ENCODE measurements at regions not wholly inside any gene's neighbourhood (a gene's known extent, or its start where the extent isn't known, plus 50 kb on each side); places are given as distances from the start of the nearest gene placed in this dataset.

DNA sequence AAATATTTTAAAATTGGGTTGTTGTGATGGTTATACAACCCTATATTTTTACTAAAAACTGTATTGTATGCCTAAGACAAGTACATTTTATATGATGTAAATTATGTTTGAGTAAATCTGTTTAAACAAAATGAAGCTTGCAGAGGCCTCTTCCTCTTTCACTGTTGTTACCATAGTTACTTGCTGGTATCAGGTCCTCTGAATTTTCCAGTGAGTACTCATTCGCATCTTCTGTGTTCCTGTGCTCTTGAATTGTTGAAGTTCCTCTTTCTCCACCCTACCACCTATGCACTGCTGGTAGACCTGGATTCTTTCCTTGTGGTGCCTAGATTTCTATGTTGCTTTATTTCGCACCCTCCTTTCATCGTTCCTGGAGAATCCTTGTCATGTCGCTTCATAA, 938.5 kb upstream of the ACO1 start:
- no peak for DNase-seq (ENCODE audit: low read depth)
- H3K4me3 ChIP-seq (ENCODE audit: low read length) = no peak overlapping the region
- TF ChIP-seq, protein P1, sequence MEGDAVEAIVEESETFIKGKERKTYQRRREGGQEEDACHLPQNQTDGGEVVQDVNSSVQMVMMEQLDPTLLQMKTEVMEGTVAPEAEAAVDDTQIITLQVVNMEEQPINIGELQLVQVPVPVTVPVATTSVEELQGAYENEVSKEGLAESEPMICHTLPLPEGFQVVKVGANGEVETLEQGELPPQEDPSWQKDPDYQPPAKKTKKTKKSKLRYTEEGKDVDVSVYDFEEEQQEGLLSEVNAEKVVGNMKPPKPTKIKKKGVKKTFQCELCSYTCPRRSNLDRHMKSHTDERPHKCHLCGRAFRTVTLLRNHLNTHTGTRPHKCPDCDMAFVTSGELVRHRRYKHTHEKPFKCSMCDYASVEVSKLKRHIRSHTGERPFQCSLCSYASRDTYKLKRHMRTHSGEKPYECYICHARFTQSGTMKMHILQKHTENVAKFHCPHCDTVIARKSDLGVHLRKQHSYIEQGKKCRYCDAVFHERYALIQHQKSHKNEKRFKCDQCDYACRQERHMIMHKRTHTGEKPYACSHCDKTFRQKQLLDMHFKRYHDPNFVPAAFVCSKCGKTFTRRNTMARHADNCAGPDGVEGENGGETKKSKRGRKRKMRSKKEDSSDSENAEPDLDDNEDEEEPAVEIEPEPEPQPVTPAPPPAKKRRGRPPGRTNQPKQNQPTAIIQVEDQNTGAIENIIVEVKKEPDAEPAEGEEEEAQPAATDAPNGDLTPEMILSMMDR (conservative IDR thresholded peaks at IDR 0.05; ENCODE audit: low read length) = no peak

DNA sequence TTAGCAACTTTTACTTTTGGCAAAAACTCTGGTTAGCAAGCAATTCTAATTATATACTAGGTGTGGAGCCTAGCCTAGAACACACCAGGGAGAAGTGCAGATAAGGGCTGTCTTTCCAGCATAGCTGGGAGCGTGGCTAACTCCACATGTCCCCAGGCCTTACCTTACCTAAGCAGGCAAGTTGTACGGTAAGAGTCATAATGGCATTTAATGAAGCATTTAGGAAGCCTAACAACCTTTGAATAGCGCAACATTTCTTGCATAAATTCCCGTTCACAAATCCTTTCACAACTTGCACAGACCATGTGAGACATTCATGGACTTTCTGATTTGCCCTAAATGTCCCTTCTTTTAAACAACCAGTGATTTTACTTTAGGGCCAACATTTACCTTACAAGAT, 917.4 kb upstream of the ACO1 start:
- DNase-seq (ENCODE audit: low read depth) = no peak
- TF ChIP-seq, protein P1 (conservative IDR thresholded peaks at IDR 0.05; ENCODE audit: low read length) = no peak
- H3K4me3 ChIP-seq (ENCODE audit: low read length) = no peak overlapping the region

DNA sequence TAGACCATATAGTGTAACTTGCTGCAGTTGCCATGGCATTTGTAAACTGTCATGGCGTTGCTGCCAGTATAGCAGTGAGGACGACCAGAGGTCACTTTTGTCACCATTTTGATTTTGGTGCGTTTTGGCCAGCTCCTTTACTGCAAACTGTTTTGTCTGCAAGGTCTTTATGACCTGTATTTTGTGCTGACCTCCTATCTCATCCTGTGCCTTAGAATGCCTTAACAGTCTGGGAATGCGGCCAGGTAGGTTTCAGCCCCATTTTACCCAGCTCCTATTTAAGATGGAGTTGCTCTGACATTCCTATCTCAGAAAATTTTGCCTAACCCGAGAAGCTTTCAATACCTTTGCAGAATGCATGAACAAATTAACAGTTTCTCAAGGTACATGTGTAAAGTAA, 914.4 kb upstream of the ACO1 start:
- TF ChIP-seq, protein P1 (conservative IDR thresholded peaks at IDR 0.05; ENCODE audit: low read length) = no peak
- DNase-seq (ENCODE audit: low read depth) = no peak
- no peak overlapping the region for H3K4me3 ChIP-seq (ENCODE audit: low read length)

DNA sequence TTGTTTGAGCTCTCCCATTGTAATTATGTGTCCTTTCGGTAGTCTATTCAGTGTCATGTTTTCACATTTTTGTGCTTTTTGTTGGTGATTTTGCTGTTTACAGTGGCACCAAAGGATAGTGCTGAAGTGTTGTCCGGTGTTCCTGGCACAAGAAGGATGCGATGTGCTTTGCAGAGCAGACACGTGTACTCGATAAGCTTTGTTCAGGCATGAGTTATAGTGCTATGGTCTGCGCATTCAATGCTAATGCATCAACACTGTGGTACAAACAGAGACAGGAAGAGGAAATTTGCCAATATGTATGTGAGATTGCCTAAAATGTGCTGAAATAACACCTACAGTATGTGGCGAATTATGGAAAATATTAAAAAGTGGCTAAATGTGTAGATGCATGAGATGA, 913.4 kb upstream of the ACO1 start:
- H3K4me3 ChIP-seq (ENCODE audit: low read length) = no peak overlapping the region
- TF ChIP-seq, protein P1 (conservative IDR thresholded peaks at IDR 0.05; ENCODE audit: low read length) = no peak
- no peak for DNase-seq (ENCODE audit: low read depth)

DNA sequence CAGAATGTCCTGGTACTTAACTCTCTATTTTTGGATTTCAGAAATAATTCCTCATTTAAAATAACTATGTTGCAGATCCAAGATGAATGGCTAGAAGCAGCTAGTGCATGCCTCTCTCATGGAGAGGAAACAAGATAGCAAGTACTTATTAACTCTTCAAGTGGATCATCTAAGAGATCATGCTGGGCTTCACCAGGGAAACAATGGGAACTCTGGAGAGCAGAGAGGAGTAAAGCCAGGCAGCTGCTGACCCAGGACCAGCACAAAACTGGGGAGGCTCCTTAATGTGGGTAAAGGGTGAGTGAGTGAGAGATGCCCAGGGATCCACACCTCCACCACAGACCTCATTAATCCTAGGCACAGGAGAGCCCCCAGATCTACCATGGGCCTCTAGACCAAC, 897.8 kb upstream of the ACO1 start:
- TF ChIP-seq, protein P1 (conservative IDR thresholded peaks at IDR 0.05; ENCODE audit: low read length) = no peak
- no peak for DNase-seq (ENCODE audit: low read depth)
- no peak overlapping the region for H3K4me3 ChIP-seq (ENCODE audit: low read length)

DNA sequence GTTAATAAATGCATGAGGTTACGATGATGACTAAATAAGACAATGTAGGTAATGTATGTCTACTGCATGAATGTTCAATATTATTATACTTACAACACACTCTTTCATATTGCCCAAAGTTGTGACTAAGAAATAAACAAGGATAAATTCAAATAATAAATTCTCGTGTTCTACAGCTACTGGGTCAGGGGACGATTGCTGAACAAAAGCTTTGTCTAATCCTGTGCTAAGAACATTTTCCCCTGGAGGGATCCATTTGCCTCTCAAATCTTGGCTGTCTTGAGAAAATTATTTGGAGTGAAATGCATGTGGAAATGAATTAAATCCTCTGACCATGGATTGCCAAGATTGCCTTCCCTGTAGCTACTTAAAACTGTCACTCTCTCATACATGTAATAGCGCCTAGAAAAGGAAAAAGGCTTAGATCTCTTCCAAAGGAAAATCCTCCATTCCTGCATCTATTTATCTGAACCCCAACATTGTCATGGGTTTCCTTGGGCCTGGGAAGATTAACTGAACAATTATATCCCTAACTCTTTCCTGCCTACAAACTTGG, 893.8 kb upstream of the ACO1 start:
- H3K4me3 ChIP-seq (ENCODE audit: low read length) = no peak overlapping the region
- TF ChIP-seq, protein P1 (conservative IDR thresholded peaks at IDR 0.05; ENCODE audit: low read length) = no peak
- no peak for DNase-seq (ENCODE audit: low read depth)

DNA sequence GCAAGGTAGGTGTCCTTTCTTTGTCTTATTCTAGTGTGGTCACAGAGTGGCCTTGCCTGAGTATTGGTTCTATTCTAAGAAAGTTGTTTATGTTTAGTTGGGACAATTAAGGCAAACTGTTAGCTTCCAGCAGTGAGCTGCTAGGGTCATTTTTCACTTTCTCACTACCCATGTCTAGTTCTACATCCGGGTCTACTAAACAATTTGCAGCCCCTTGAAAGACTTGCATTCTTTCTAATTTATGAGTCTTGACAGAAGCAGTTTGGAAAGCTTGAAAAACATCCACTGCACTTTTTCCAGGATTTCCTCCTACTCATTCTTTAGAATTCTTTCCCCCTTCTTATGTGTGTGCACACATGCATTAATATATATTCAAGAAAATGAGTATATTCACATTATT, 892.2 kb upstream of the ACO1 start:
- TF ChIP-seq, protein P1 (conservative IDR thresholded peaks at IDR 0.05; ENCODE audit: low read length) = no peak
- DNase-seq (ENCODE audit: low read depth) = no peak
- H3K4me3 ChIP-seq (ENCODE audit: low read length) = no peak overlapping the region

Data from AG10803 (cell line).